ENCODE measurements at regions not wholly inside any gene's neighbourhood (a gene's known extent, or its start where the extent isn't known, plus 50 kb on each side); places are given as distances from the start of the nearest gene placed in this dataset.
A peak's percentile ranks its signal among the peaks of the same experiment; 100 is the strongest.
"Not testable (repeated sequence)": the region's sequence is repeated elsewhere in the genome, so short reads cannot be mapped to it uniquely, and the experiment has no call there.

- Mint-ChIP-seq H3K4me3 (ENCODE audit: unreplicated experiment) (no peak overlapping the region), H3K27me3 (ENCODE audit: insufficient read depth, unreplicated experiment) (no peaks in the 10 kb centered on the region), H3K4me1 (ENCODE audit: insufficient read depth, unreplicated experiment) (no peaks in the 10 kb centered on the region), H3K27ac (ENCODE audit: low read depth, unreplicated experiment) (no peak overlapping the region), H3K36me3 (ENCODE audit: insufficient read depth, unreplicated experiment) (no peaks in the 10 kb centered on the region), H3K9me3 (ENCODE audit: unreplicated experiment) (no peaks in the 10 kb centered on the region)
- ChIA-PET CTCF (interaction anchor here (0.6 to 1.1 kb wide), 2 partner anchors 277 to 281 kb away, joined by 3 read pairs; no protein-coding TSS in a partner anchor), POLR2A (interaction anchor here (0.5 kb wide), 1 partner anchor 139 kb away, joined by 3 read pairs; no protein-coding TSS in a partner anchor)
- DNase-seq (ENCODE audit: unreplicated experiment), result no peak
- intact Hi-C loops (cut with micrococcal nuclease), result no loop called here
- BruUV-seq (replicated peaks), result no TSS peak
- no peak for TF ChIP-seq CTCF (IDR thresholded peaks at IDR 0.05; ENCODE audit: unreplicated experiment)
Observed at GRCh38 chr10:53161231-53161630, 388.6 kb upstream of the MBL2 start.

GRCh38 chr10:53155674-53156073, 383.1 kb upstream of the MBL2 start:
- intact Hi-C loops (cut with micrococcal nuclease); H3K36me3 Mint-ChIP-seq (ENCODE audit: insufficient read depth, unreplicated experiment); POLR2A ChIA-PET; H3K4me1 Mint-ChIP-seq (ENCODE audit: insufficient read depth, unreplicated experiment); H3K27me3 Mint-ChIP-seq (ENCODE audit: insufficient read depth, unreplicated experiment); H3K9me3 Mint-ChIP-seq (ENCODE audit: unreplicated experiment); BruUV-seq (replicated peaks); DNase-seq (ENCODE audit: unreplicated experiment); H3K27ac Mint-ChIP-seq (ENCODE audit: low read depth, unreplicated experiment); CTCF ChIA-PET; H3K4me3 Mint-ChIP-seq (ENCODE audit: unreplicated experiment): not testable (repeated sequence)

GRCh38 chr10:53153831-53154230, 381.2 kb upstream of the MBL2 start:
- H3K27me3 Mint-ChIP-seq (ENCODE audit: insufficient read depth, unreplicated experiment), result no peaks in the 10 kb centered on the region

GRCh38 chr10:53140506-53140905, 367.9 kb upstream of the MBL2 start:
- H3K4me3 Mint-ChIP-seq (ENCODE audit: unreplicated experiment), result no peak overlapping the region
- BruUV-seq (replicated peaks), result no TSS peak
- H3K27ac Mint-ChIP-seq (ENCODE audit: low read depth, unreplicated experiment), result peak overlapping the region; percentile 21
- no peak for TF ChIP-seq CTCF (IDR thresholded peaks at IDR 0.05; ENCODE audit: unreplicated experiment)
- no peaks in the 10 kb centered on the region for H3K27me3 Mint-ChIP-seq (ENCODE audit: insufficient read depth, unreplicated experiment)
- H3K4me1 Mint-ChIP-seq (ENCODE audit: insufficient read depth, unreplicated experiment), result peaks cover 14% of the 10 kb centered on the region
- ChIA-PET POLR2A (no interaction called here), CTCF (no interaction called here)
- H3K36me3 Mint-ChIP-seq (ENCODE audit: insufficient read depth, unreplicated experiment), result no peaks in the 10 kb centered on the region
- intact Hi-C loops (cut with micrococcal nuclease), result no loop called here
- H3K9me3 Mint-ChIP-seq (ENCODE audit: unreplicated experiment), result no peaks in the 10 kb centered on the region
- DNase-seq (ENCODE audit: unreplicated experiment), result peak; percentile 82

More at GRCh38 chr10:53153831-53154230, 381.2 kb upstream of the MBL2 start:
- no peak for TF ChIP-seq CTCF (IDR thresholded peaks at IDR 0.05; ENCODE audit: unreplicated experiment)
- POLR2A ChIA-PET, result no interaction called here
- Mint-ChIP-seq H3K4me3 (ENCODE audit: unreplicated experiment) (no peak overlapping the region), H3K27ac (ENCODE audit: low read depth, unreplicated experiment) (no peak overlapping the region), H3K4me1 (ENCODE audit: insufficient read depth, unreplicated experiment) (no peaks in the 10 kb centered on the region), H3K9me3 (ENCODE audit: unreplicated experiment) (no peaks in the 10 kb centered on the region), H3K36me3 (ENCODE audit: insufficient read depth, unreplicated experiment) (no peaks in the 10 kb centered on the region)
- DNase-seq (ENCODE audit: unreplicated experiment), result no peak
- no TSS peak for BruUV-seq (replicated peaks)
- intact Hi-C loops (cut with micrococcal nuclease), result no loop called here
- CTCF ChIA-PET, result no interaction called here

GRCh38 chr10:53135897-53136253, 363.3 kb upstream of the MBL2 start:
- Mint-ChIP-seq H3K4me3 (ENCODE audit: unreplicated experiment) (no peak overlapping the region), H3K4me1 (ENCODE audit: insufficient read depth, unreplicated experiment) (peaks cover 12% of the 10 kb centered on the region), H3K9me3 (ENCODE audit: unreplicated experiment) (no peaks in the 10 kb centered on the region), H3K27me3 (ENCODE audit: insufficient read depth, unreplicated experiment) (no peaks in the 10 kb centered on the region), H3K27ac (ENCODE audit: low read depth, unreplicated experiment) (no peak overlapping the region), H3K36me3 (ENCODE audit: insufficient read depth, unreplicated experiment) (no peaks in the 10 kb centered on the region)
- no TSS peak for BruUV-seq (replicated peaks)
- CTCF ChIA-PET, result no interaction called here
- no peak for TF ChIP-seq CTCF (IDR thresholded peaks at IDR 0.05; ENCODE audit: unreplicated experiment)
- DNase-seq (ENCODE audit: unreplicated experiment), result no peak
- intact Hi-C loops (cut with micrococcal nuclease), result no loop called here
- POLR2A ChIA-PET, result no interaction called here
